Retina (tissue), 1 donor: ENCODE measurements at regions not wholly inside any gene's neighbourhood (a gene's known extent, or its start where the extent isn't known, plus 50 kb on each side); places are given as distances from the start of the nearest gene placed in this dataset.

ENCODE experiments used
- DNase-seq: peaks from one replicate; pipeline ENCODE4 v3.0.0-alpha.2; 2016

DNA sequence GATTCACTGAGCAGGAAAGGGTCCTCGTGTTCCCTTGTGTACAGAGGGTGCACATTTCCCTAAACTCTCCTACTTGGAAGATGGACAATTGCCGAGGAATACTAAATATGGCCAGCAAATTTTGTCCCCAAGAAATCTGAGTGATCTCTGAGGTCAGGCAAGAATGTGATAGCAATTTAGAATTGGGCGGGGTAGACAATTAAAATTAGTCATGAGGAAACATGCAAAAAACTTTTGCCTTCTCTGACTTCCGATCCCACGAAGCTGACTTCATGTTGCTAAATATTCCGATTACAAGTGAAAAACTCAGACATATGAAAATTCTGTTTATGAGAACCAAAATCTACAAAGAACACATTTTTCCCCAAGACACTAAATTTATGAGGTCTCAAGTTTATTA lies 453.9 kb upstream of the ZFP42 start:
- no peak for DNase-seq

GRCh38 chr4:187544461-187545053 lies 451.0 kb upstream of the ZFP42 start:
- no peak for DNase-seq

- no peak for DNase-seq
Observed at GRCh38 chr4:187547316-187547715, 448.3 kb upstream of the ZFP42 start.

DNA sequence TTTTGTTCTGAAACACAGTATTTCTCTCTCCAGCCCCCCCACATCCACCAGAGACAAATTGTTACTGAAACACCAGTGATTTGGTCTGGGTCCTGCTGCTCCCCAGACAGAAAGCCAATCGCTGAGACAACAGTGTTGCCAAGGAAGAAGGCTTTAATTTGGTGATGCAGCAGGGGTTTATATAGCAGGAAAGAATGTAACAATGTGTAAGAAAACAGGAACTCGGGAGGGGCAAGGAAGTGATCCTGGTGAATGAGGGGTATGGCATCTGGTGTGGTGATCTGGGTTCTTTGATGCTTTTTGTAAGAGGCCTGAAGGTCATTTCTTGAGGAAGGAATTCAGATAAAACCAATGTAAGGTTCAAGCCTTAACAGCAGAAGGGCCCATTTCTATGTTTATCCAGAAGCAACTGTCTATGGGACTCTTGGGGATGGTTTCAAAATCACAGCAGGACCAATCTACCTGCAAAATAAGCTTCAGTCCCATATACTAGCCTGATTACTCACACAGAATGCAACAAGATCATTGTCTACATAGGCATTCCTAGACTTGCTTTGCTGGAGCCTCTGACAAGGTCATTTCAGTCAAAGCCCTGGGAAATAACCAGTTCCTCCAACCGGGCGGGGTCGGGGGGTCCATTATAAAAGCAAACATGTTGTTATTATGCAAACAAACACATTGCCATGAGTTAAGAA lies 445.2 kb upstream of the ZFP42 start:
- DNase-seq = no peak

GRCh38 chr4:187552781-187553180 lies 442.8 kb upstream of the ZFP42 start:
- DNase-seq = no peak

GRCh38 chr4:187555174-187555573 lies 440.4 kb upstream of the ZFP42 start:
- no peak for DNase-seq

DNA sequence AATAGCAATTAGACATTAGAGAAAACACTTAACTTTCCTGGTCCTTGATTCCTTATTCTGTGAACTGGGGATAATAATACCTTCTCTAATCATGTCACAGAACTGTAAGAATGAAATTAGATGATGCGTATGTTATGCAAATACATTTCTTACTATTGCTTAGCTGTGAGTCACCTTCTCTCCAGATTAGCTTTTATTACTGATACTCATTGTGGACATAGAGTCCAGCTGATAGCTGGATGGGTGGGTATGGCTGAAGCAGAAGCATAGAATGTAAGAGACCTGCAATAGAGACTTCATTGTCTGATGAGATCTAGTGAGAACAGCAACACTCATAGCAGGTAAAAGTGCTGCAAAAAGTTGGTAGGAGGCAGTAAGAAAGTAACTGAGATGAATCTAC lies 437.2 kb upstream of the ZFP42 start:
- no peak for DNase-seq

DNA sequence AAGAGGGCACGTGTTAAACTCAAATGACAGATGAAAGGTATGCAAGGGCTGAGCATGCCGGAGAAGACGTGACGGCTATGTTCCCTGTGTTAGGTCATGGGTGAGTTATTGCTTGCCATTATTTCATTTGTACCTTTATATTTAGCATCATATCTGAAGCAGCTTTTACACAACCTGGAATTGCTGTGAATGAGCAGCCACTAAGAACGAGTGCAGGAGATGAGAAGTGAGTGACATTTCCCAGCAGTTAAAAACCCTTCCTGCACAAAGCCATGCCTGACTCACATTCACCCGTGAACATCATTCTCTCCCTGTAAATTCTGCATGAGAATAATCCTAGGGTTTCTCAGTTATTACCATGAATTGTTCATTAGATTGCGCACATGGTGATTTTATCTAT lies 433.2 kb upstream of the ZFP42 start:
- no peak for DNase-seq

DNA sequence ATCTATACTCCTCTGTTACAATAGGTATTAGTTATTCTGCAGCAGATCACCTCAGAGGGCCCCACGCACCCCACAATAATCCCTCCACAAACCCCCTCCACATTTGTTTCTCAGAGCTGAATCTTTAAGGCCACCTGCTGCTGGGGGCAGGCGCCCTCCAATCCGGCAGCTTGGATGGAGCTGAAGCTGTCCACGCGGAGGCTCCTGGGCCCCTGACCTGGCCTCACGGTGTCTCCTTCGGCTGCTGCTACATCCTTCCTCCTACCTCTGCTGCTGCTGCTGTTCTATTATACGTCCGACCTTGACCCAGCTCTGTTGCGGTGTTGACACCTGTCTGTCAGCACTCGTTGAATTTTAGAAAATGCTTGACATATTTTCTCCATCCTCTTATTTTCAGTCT lies 430.2 kb upstream of the ZFP42 start:
- DNase-seq = no peak

GRCh38 chr4:187569871-187570270 lies 425.7 kb upstream of the ZFP42 start:
- no peak for DNase-seq

DNA sequence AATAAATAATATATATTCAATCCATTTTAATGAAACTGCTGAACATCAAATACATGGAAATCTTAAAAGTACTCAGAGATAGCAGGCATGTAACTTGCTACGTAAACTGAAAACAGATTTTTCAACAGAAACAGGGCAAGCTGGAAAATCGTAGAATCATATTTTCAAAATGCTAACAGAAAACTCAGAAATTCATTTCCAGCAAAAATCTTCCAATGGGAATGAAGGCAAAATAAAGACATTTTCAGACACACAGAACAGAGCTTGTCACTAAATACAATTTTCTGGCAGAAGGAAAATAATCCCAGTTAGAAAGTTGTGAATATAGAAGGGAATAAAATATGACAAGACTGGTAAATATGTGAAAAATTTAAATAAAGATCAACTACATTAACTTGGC lies 419.9 kb upstream of the ZFP42 start:
- DNase-seq = no peak

GRCh38 chr4:187576751-187577150 lies 418.8 kb upstream of the ZFP42 start:
- no peak for DNase-seq

DNA sequence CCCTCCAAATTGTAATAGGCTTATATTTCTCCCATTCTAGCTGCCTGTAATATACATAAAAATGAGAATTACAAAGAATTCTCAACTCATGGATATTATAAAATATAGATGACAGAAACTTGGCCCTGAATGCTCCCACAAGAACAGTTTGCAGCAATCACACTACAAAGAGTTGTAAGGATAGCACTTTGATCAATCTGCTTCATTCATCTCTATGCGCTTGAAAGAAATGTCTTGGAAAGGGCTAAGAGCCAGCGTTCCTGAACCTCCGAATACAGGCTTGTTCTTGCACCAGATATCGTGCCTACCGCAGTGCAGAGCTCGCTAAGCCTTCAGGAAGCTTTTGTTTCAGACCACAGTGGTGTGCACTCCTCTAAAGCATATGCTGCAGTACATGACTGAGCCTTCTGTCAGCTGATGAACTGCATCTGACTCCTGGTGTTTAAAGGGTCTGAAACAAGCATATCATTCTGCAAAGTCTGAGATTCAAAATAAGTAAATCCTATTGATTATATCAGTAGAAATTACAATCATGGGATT lies 417.6 kb upstream of the ZFP42 start:
- no peak for DNase-seq

- DNase-seq = no peak
Observed at GRCh38 chr4:187586892-187587291, 408.7 kb upstream of the ZFP42 start.

GRCh38 chr4:187598196-187598595 lies 397.4 kb upstream of the ZFP42 start:
- DNase-seq = no peak

GRCh38 chr4:187602339-187603092 lies 393.1 kb upstream of the ZFP42 start:
- DNase-seq = no peak

DNA sequence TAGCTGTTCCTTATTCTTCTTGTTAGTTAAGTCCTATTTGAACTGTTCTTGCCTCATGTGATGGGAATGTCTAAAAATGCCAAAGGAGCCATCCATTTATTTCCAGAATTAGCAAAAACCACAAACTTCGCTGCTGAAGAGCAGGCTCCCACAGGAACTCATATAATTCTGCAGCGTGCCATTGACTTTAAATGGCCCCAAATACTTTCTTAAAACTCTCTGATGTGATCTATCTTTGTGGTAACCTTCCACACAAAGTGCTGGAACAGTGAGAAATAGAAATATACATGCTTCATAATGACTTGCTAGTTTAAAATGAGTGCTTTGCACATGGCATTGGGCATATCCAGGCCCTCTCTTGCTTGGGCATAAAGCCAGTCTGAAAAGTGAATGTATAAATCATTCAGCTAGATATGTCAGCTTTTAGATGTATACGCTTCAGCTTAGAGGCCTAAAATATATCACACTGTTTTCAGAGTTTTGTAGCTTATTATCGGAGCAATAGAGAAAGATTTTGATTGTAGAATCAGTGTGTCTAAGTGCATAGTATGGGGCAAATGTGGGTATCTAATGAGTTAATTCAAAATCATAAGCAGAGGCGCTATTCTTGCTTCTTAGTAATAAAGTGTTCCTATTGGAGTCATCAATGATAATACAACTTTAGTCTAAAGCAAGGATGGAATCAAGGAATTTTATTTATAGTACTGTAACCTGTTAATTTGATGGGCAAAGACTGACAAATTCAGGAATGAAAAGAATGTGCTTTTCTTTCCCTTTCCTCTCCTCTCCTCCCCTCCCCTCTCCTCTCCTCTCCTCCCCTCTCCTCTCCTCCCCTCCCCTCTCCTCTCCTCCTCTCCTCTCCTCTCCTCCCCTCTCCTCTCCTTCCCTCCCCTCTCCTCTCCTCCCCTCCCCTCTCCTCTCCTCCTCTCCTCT lies 392.2 kb upstream of the ZFP42 start:
- DNase-seq = no peak

DNA sequence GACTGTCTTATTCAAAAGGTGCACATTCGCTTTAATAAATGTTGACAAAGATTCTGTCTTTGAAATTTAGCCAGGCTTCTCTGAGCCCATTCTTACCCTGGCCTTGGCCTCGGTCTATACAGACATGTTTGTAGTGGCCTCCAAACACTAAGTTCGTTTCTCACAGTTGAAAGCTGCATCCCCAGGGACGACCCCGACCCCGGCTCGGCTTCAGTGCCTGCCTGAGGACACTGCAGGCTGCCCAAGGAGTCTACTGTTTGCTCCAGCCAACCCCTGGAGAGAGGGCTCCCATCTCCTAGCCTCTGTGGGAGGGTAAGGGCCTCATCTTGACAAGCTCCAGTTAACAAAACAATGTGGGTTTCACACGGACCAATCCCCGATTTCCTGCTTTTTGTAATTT lies 390.6 kb upstream of the ZFP42 start:
- DNase-seq = no peak

DNA sequence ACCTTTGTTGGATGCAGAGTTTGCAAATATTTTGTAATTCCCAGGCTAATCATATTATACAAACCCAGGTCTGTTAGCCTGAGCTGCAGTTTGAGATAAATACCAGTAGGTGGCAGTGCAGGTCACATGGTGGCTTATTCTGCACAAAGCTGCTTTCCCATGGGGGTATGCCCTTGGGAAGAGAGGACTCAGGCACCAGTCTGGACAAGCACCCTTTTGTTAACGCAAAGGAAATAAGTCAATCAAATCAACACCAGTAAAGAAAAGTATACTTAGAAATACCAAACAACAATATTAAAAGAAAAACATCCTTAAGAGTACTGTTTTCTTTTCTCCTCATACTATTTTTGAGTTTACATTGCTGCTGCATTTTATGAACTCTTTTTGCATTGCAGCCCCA lies 389.0 kb upstream of the ZFP42 start:
- DNase-seq = peak; percentile 46

- DNase-seq = no peak
Observed at GRCh38 chr4:187608001-187608421, 387.6 kb upstream of the ZFP42 start.

- DNase-seq = no peak
Observed at GRCh38 chr4:187612301-187612700, 383.3 kb upstream of the ZFP42 start.

GRCh38 chr4:187613089-187613839 lies 382.3 kb upstream of the ZFP42 start:
- no peak for DNase-seq
